Forelimb muscle (tissue), 1 donor: ENCODE measurements at regions not wholly inside any gene's neighbourhood (a gene's known extent, or its start where the extent isn't known, plus 50 kb on each side); places are given as distances from the start of the nearest gene placed in this dataset.

Experiments used
- DNase-seq: peaks from one replicate; pipeline ENCODE4 v3.0.0-alpha.2; 2013; ENCODE audit warnings: low read depth

DNA sequence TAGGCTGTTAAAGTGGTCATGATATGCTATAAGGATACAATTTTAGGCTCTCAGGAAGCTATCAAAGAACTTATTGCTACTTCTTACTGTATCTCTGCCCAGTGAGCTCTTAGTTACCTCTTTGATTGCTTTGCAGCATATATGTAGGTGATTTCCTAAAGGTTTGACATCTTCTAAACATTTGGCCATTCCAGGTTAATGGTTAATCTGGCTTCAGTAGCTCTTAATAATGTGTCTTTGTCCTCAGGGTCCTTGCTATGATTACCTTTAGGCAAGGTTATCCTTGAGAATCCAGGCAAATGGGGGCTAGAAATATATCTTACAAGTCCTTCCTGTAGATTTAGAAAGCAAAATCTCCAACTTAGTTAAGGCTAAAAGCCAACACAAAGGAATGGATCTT, 575.4 kb downstream of the TFAP2B start:
- DNase-seq: no peak

DNA sequence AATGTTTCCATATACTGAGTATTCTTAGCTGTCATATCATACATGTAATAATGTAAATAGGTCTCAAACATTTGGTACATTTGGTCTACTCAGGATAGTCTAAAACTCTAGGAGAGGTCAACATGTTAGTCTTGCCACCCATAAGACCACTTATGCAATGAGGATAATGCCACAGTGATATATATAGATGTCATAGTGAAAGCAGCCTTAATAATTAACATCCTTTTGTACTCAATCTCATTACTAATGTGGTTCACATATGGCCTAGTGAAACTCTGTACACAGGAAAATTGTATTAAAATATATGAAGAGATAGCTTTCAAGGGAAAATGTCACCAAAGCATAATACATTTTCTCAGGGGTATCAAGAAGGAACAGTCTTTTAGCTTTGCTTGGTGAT, 577.9 kb downstream of the TFAP2B start:
- no peak for DNase-seq

DNA sequence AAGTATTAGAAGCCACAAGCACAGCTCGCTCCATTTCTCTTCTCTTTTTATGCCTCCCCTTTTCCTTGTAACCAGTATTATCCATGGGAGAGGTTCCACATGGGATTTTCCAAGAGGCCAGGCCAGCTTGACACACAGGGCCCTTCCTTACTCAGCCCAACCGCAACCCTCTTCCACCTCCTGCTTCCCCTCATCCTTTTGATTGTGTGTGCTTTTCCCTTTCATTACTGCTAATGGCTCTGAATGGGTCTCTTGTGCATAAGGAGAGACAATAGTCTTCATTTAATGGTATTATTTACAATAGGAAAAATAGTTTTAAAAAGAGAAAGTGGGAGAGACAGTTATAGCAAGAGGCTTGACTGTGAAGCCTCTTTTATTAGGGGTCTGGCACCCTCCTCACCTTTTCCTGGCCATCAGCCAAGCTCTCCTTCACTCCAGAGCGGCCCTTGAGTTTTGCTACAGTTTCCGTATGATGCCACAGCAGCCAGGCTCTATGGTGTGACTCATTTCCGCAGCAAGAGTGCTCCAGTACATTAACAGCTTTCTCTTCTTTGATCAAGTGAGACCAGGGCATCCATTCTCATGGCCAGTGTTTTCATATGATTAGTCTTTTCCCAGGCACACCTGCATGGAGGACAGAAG, 579.5 kb downstream of the TFAP2B start:
- no peak for DNase-seq

DNA sequence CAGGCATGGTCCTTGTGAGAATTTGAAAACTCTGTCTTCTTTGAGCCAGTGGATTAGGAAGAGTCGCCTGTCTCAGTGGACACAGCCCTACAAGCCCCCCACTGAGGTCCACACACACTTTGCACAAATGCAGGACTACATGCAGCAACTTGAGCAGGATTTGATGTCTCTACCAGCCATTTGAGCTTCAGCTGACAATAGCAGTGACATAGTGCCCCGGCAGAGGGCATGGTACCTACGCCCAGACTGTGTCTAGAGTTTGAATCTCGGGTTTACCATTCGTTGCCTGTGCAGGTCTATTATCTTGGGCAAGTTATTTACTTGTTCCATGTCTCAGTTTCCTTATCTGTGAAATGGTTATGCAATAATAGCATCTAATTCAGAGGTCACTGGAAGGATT, 580.1 kb downstream of the TFAP2B start:
- no peak for DNase-seq

DNA sequence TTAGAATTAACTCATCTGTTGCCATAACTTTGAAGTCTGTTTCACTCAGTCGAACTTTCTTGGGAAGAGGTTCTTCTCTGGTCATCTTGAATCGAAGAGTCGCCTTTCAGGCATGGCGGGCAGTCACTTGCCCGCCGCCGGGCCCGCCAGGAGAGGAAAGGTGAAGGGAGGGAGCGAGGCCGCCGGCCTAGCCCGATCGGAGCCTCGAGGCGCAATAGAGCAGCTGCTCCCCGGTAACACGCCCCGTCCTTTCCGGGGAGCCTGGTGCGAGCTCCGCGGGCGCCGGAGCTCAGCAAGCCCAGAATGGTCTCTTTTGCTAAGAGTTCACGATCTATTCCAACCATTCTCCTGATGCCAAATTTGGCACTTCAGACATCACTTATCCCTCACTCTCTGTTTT, 591.8 kb downstream of the TFAP2B start:
- no peak for DNase-seq

DNA sequence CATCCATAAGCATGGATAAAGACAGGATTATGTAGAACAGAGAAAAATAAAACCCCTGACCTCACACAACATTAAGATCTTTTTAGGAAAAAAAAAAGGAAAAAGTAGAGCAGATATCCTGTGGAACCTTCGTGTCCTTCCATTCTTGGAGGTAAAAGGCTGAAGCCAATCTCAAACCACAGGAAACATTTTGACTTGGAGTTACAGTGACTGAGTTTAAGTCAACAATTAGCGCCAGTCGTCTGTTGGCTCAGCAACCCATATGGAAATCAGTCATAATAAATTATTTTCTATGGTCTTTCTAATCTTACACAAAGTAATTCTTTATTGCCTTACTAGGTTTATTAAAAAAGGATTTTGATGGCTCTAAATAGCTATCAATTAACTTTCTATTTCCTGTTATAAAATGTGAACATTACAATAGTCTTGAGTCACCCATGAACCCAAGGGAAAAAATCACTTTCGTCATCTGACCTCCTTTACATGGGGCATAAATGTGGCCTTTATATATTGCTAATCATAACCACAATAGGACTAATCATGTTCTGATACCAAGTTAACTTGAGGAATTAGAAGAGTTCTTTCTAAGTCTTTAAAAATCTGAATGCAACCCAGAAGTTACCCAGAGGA, 592.9 kb downstream of the TFAP2B start:
- DNase-seq: no peak

DNA sequence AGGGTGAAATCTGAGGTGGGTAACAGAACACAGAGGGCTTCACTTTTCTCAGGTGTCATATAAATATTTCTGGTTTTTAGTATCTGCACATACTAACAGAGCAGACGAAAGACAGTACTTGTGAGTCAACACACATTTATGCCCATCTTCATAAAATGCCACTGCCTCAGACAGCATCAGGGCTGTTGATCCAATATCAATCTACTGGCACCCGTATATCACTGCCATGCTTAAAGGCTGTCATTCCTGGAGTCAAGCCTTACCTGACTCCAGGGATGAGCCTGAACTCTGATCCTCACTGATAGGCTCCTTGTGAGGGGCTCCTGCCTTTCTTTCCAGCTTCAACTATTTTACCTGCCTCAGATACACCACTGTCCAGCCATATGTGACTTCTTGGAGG, 595.7 kb downstream of the TFAP2B start:
- DNase-seq: no peak

DNA sequence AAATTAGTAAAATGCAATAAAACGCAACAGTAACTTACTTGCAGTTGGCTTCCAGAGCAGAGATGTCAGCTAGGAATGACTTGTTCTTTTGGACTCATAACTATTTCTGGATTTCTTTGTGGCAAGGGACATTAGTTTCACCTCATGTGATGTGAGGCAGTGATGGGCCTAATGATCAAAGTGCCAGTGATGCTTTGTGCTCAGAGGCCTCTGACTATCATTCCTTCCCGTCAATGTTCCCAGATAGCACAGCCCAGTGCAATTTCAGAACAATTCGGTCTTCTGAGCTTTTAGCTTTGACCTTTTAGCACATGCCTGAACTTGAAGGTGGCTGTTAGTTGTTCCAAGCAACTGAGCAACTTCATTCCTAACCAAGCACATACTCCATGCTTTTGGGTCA, 596.8 kb downstream of the TFAP2B start:
- no peak for DNase-seq

DNA sequence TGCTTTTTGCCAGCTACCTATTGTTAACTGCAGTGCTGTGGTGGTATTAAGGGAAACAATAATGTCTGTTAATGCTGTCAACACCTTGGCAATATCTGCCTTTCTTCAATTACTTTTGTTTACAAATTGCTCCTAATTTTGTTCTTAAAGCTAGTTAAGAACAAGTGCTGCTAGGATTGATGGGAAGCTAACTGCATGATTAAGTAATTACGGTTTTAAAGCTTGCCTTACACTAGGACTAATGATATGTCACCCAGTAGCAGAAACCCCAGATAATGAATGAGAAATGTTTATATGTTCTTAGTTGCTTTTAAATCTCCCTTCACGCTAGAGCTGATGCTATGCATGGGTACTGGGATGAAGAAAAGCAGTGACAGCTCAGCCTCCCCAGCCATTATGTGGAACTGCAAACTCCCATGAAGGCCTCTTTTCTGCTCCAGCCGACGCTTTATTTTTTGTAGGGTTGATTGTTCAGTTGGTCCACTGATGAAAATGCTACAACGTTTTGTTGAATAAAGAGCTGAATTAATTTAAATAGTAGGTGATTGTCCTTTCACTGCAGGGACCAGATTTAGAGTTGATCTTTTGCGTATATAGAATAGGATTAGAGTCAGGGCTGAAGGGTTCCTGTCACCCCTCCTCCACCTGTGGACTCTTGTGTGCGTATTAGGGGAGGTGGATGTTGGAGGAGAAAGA, 610.5 kb downstream of the TFAP2B start:
- no peak for DNase-seq

DNA sequence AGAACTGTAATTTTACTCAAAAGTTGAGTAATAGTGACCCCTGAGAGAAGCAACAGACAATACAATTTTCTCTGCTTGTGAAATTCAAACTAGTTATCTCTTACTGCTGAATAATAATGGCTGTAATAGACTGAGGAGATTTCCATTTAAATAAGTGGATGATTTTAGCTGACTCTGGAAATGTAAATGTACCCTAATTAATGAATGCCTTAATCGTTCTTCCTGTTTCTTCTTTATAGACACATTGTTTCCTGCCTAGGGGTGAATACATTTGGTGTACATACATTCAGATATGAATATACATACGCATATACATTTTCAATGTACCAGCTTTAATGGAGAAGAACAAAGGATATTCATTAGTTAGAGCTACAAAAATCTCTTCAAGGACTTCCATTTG, 611.9 kb downstream of the TFAP2B start:
- no peak for DNase-seq

DNA sequence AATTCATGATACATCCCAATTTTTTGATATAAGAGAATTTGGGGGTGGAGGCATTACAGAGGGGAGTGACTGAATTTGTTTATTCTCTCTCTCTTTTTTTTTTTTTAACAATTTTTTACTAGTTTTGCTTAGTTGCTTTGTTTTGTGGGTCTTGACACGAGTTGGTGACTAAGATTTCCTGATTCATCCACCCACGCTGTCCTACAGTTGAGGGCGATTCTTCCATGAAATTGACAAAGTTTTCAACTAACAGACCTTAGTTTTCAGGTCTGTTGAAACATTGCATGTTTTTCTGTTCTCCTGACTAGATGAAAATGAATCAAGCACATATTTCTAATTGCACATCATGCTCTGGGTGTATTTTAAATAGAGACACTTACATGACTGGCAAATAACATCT, 613.8 kb downstream of the TFAP2B start:
- DNase-seq: no peak

DNA sequence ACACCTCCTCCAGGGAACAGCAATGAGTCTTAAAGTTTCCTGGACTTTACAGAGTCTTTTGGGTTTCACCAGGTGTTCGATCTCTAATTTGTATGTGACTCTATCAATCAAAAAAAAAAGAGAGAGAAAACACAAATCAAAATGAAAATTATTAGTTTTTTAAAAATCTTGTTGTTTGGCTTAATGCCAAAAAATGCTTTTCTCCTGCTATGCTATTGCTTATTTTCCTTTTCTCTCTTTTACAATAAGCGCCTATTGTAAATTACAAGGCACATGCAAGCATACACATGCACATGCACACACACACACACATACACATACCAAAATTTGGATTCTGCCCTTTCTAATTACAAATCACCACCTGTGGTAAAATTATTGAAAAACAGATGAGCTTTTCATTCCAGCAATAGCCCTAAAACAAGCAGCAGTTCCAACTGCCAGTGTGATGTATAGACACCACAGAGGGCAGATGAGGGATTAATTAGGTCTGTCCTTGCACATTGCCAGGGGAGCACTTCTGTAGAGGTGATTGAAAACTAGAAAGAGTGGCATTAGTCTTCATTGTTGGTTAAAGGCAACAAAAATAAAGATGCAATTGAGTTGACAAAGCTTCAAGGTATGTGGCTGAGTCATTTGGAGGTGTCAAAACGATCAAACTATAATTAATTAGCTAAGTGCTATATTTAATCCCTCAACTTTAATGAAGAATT, 631.7 kb downstream of the TFAP2B start:
- DNase-seq: no peak

DNA sequence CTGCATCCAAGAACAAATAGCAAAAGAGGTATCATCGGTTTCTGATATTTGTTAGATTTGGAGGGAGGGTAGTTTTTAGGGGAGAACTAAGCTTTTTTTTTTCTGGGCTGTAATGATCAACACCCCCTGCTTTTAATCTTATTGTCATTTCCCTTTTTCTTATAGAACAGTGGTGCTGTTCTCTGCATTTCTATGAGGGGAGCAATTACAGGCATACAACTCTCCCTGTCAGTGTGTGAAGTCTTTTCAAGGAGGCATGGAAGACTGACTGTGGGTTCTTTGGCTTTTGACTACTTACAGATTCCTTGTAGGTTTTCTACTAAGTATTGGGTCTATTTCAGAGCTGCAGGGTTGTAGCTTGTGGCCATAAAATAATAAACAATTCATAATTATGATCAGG, 632.3 kb downstream of the TFAP2B start:
- no peak for DNase-seq

DNA sequence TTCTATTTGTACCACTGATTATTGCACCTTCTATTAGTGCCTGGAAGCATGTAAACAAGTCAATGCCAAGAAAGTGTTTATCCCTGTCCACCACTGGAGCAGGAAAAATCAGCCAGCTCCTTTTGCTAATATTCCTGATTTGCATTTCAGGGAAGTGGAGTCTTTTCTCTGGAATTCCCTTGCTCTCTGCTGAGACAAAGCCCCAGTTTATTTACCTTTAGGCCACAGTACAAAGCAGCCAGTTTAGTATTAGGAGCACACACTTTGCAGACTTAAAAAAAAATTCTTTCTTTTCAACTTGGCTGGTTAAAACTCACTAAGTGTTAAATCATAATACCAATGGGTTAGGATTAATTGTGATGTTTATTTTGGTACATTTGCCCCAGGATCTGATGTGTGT, 631.1 kb downstream of the PKHD1 start:
- no peak for DNase-seq

DNA sequence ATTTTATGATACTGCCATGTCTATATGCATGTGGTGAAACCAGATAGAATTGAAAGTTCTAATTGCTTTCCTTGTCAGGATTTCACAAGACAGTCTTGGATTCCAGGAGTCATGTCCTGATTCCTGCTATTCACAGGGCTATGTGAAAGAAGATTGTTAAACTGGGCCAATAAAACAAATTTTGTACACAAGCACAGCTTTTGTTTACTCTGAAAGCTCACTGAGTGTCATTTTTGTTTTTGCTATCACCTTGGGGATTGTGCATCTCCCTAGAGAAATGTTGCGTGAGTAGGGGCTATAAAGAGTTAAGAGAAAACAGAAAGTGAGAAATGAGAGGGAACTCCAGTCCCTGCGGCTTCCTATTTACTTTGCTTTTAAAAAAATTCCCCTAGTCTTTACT, 627.5 kb downstream of the PKHD1 start:
- no peak for DNase-seq

DNA sequence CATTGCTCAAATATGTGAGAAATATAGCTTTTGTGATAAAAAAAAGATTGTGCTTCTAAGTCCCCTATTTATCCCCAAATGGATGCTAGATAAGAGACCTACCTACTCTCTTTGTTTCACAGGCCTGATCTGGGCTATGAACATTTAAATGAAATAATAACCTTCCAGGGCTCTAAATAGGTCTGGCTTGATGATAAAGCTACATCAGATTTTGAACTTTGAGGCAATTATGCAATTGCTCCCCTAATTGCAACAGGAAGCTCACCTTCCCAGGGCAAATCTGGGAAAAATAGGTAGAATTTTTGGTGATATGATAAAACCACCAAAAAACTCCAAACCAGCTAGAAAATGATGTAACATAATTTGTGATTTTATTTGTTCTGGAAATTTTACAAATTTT, 624.5 kb downstream of the PKHD1 start:
- DNase-seq: no peak

DNA sequence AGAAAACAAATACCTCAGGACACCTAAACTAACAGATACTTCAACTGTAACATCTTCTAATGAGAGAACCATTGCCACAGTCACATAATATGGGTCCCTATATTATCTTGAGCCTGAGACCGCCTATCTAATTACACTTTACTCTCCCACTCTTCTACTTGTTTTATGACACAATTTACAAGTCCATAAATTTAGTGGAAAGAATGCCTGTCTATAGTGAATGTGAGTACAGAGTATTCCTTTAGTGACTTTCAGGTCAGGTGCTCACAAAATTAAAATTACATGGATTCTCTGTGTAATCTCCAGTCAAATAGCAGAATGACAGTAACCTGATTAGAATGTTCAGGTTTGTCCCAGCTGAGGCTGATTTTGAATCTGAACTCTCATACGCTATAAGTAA, 624.1 kb downstream of the PKHD1 start:
- no peak for DNase-seq

DNA sequence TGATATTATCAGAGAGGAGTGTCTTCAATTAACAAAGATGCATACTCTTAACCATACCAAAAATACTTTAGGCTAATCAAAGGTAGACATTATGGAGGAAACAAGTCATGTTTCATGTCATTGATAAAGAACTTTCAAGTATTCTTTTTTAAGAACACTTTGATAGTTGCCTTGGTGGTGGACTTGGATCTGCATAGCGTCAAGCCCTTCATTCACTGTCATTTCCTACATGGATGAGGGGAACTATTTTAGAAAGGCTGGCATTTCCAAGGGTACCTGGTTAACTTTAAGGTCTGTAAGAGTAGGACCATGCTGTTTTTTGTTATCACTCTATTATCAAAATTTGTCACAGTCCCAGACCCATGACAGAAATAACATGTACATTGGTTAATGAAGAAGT, 622.5 kb downstream of the PKHD1 start:
- no peak for DNase-seq

DNA sequence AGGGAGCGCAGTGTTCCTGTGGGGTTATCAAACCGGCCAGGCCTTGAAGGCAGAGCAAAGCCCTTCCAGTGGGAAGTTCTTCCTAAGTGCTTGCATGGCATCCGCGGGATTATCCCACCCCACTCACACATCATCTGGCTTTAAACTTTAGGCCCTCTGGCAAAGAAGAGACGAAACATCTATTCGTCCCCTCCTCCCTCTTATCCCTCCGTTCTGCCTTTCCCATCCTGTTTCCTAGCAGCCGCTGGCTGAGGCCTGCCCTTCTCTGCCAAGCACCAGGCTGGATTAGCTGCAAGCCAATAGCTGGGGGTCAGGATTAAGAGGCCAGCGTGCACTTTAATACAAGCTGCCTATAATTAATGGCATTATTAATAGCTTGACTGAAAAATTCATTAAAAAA, 621.0 kb downstream of the PKHD1 start:
- DNase-seq: no peak

DNA sequence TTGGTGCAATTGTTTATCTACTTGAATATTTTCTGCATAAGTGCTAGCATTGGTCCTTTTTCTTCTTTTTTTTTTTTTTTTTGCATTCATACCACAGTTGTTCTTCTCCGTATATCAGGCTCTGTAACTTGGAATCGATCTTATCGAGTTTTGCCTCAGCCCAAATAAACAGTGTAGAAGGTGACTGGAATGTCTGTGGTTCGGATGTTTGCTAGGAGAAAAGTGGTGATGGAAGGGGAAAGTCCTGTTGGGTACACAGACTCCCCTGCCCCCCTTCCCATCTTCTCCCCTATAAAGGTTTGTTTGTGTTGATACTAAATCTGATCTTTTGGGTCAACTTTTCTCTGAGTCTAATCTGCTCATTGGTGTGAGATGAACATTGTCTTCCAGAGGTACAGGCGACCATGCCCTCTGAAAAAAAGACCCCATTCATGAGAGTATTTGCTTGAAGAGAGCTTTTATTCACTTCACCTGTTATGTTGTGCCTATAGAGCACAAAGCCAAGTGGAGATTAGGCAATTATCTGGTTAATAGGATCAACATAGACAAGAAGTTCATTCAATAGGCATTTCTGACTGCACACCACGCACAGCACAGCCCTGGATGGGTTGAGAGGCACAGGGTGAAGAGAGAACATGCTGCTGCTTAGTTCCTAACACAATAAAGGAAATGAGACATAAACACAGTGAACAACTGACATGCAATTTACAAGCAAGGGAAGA, 620.0 kb downstream of the PKHD1 start:
- DNase-seq: no peak

DNA sequence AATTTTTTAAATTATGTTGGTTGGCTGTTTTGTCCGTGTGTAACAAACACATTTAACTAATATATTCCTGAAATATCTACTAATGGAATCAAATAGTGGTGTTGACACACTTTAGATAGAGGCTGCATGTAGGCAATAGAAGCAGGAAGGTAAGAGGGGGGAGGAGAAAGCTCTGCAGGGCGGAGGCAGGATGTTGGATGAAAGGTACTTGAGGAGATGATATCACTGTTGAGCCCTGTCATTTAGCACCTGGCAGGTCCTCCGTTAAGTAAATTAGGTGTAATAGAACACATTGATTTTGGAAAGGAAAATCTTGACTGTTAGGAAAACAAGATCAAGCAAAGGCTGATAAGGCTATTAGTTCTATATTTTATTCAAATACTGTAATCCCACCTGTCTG, 618.7 kb downstream of the PKHD1 start:
- no peak for DNase-seq
